ENCODE measurements at regions not wholly inside any gene's neighbourhood (a gene's known extent, or its start where the extent isn't known, plus 50 kb on each side); places are given as distances from the start of the nearest gene placed in this dataset. TPM values are rescaled to one million over a fixed set of nuclear protein-coding genes. Genes with fewer than 3 reads are reported as not detected.
"Not testable (repeated sequence)": the region's sequence is repeated elsewhere in the genome, so short reads cannot be mapped to it uniquely, and the experiment has no call there.

- TF ChIP-seq EZH2 (IDR thresholded peaks at IDR 0.05; ENCODE audit: low read depth, unreplicated experiment) (no peak), JUNB (IDR thresholded peaks at IDR 0.05; ENCODE audit: unreplicated experiment) (no peak)
Observed at GRCh38 chrX:28520786-28521185, 66.5 kb upstream of the IL1RAPL1 start (continued).

- not testable (repeated sequence) for H3K4me1 ChIP-seq (ENCODE audit: insufficient read depth); H3K4me1 Mint-ChIP-seq; DNase-seq (ENCODE audit: low spot score); H3K27ac ChIP-seq (ENCODE audit: low read depth); H3K27me3 ChIP-seq (ENCODE audit: insufficient read depth); H3K79me2 ChIP-seq (replicated peaks; ENCODE audit: insufficient read depth); H2AFZ ChIP-seq; H3F3A ChIP-seq (replicated peaks; ENCODE audit: low read depth); H3K9me2 ChIP-seq (ENCODE audit: insufficient read depth); H3K27ac Mint-ChIP-seq; H3K4me2 ChIP-seq; H3K4me3 Mint-ChIP-seq; H3K27me3 Mint-ChIP-seq (ENCODE audit: insufficient read depth, low read depth, poor library complexity); H3K4me3 ChIP-seq; ATAC-seq; H4K20me1 ChIP-seq (replicated peaks; ENCODE audit: insufficient read depth); H3K36me3 ChIP-seq (ENCODE audit: insufficient read depth); H3K36me3 Mint-ChIP-seq (ENCODE audit: low read depth); H3K9me3 Mint-ChIP-seq
Observed at GRCh38 chrX:28528354-28528753, 58.9 kb upstream of the IL1RAPL1 start.

Small RNAs in the stretch of these regions (microRNA-seq; reads per million reads assigned to microRNA genes)
- not detected for gene MIR6134

Small RNAs in the stretch of these regions (small RNA-seq; reads per million reads assigned to genes)
- gene MIR6134 (ENCODE audit: low replicate concordance): not detected
